ENCODE measurements at regions not wholly inside any gene's neighbourhood (a gene's known extent, or its start where the extent isn't known, plus 50 kb on each side); places are given as distances from the start of the nearest gene placed in this dataset.

GRCh38 chr12:11951209-11951608 lies 119.5 kb upstream of the BCL2L14 start:
- no peaks in the 10 kb centered on the region for H3K27me3 ChIP-seq (ENCODE audit: control insufficient read depth, insufficient read depth, low read length)
- ChIA-PET CTCF (no interaction called here), POLR2A (no interaction called here)
- no peaks in the 10 kb centered on the region for H3K36me3 ChIP-seq (ENCODE audit: control insufficient read depth, insufficient read depth, low read length)
- no peaks in the 10 kb centered on the region for H3K4me1 ChIP-seq (ENCODE audit: control insufficient read depth, insufficient read depth, low read length)
- H3K4me3 ChIP-seq (ENCODE audit: low read depth in 2 of 2, low read length in 2 of 2): no peak overlapping the region
- no peak for TF ChIP-seq TCF7L2 (IDR thresholded peaks at IDR 0.05; ENCODE audit: low read depth, low read length)
- TF ChIP-seq CTCF (IDR thresholded peaks at IDR 0.05): no peak
- no peak for TF ChIP-seq SIN3A (IDR thresholded peaks at IDR 0.05; ENCODE audit: borderline replicate concordance, insufficient read depth, low read depth, low read length)
- no peak for TF ChIP-seq POLR2AphosphoS5 (IDR thresholded peaks at IDR 0.05; ENCODE audit: low read depth, low read length)
- TF ChIP-seq REST (IDR thresholded peaks at IDR 0.05; ENCODE audit: insufficient read depth in 1 of 2, low read depth in 2 of 2, low read length in 1 of 2): no peak
- ATAC-seq: no peak
- intact Hi-C loops (cut with micrococcal nuclease; ENCODE audit: unreplicated experiment) (no loop called here), in situ Hi-C loops (cut with HindIII; ENCODE audit: low pct_unique_long_range_greater_than_20kb, low sequenced_read_pairs) (no loop called here)
- H3K27ac ChIP-seq (ENCODE audit: low read length): no peak overlapping the region
- no peaks in the 10 kb centered on the region for H3K9me3 ChIP-seq (ENCODE audit: control insufficient read depth, insufficient read depth, low read depth, low read length)
- no TSS peak for BruUV-seq (replicated peaks)
- DNase-seq (ENCODE audit: low read depth, low spot score): no peak

- in situ Hi-C loops (cut with HindIII; ENCODE audit: low pct_unique_long_range_greater_than_20kb, low sequenced_read_pairs): no loop called here
Measured at GRCh38 chr12:11953523-11953922, 117.2 kb upstream of the BCL2L14 start.

More at GRCh38 chr12:11953523-11953922, 117.2 kb upstream of the BCL2L14 start:
- DNase-seq (ENCODE audit: low read depth, low spot score) (no peak), ATAC-seq (no peak)
- intact Hi-C loops (cut with micrococcal nuclease; ENCODE audit: unreplicated experiment): no loop called here
- POLR2A ChIA-PET: no interaction called here
- TF ChIP-seq POLR2AphosphoS5 (IDR thresholded peaks at IDR 0.05; ENCODE audit: low read depth, low read length): no peak
- no peak for TF ChIP-seq CTCF (IDR thresholded peaks at IDR 0.05)
- no peak for TF ChIP-seq SIN3A (IDR thresholded peaks at IDR 0.05; ENCODE audit: borderline replicate concordance, insufficient read depth, low read depth, low read length)
- CTCF ChIA-PET: interaction anchor here (0.6 kb wide), 1 partner anchor 61 kb away, joined by 3 read pairs; no protein-coding TSS in a partner anchor
- H3K36me3 ChIP-seq (ENCODE audit: control insufficient read depth, insufficient read depth, low read length): no peaks in the 10 kb centered on the region
- BruUV-seq (replicated peaks): no TSS peak
- no peaks in the 10 kb centered on the region for H3K9me3 ChIP-seq (ENCODE audit: control insufficient read depth, insufficient read depth, low read depth, low read length)
- H3K4me1 ChIP-seq (ENCODE audit: control insufficient read depth, insufficient read depth, low read length): no peaks in the 10 kb centered on the region; the same call in 1 of the 2 replicates
- H3K4me3 ChIP-seq (ENCODE audit: low read depth in 2 of 2, low read length in 2 of 2): no peak overlapping the region
- no peaks in the 10 kb centered on the region for H3K27me3 ChIP-seq (ENCODE audit: control insufficient read depth, insufficient read depth, low read length)
- H3K27ac ChIP-seq (ENCODE audit: low read length): no peak overlapping the region

All from Panc1 (cell line).